ENCODE measurements at regions not wholly inside any gene's neighbourhood (a gene's known extent, or its start where the extent isn't known, plus 50 kb on each side); places are given as distances from the start of the nearest gene placed in this dataset.

DNA sequence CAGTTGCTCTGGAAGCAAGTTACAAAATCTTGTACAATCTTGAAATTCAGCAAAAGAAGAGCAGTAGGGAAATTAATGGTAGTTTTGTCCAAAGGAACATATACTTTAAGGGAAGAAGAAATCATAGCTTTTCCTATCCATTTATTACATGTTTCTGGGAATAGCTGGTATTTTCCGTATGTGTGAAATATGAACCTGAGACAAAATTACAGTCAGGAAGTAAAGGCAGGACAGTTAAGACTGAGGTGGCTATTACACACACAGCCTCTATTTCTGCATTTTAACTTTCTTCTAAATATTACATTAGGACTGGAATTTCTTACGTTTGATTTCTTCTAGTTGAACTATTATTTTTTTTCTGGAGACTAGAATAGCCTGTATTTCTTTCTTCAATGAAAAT, 1197.3 kb downstream of the SORCS3 start:
- TF ChIP-seq, protein P1, sequence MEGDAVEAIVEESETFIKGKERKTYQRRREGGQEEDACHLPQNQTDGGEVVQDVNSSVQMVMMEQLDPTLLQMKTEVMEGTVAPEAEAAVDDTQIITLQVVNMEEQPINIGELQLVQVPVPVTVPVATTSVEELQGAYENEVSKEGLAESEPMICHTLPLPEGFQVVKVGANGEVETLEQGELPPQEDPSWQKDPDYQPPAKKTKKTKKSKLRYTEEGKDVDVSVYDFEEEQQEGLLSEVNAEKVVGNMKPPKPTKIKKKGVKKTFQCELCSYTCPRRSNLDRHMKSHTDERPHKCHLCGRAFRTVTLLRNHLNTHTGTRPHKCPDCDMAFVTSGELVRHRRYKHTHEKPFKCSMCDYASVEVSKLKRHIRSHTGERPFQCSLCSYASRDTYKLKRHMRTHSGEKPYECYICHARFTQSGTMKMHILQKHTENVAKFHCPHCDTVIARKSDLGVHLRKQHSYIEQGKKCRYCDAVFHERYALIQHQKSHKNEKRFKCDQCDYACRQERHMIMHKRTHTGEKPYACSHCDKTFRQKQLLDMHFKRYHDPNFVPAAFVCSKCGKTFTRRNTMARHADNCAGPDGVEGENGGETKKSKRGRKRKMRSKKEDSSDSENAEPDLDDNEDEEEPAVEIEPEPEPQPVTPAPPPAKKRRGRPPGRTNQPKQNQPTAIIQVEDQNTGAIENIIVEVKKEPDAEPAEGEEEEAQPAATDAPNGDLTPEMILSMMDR (IDR thresholded peaks at IDR 0.05; ENCODE audit: extremely low read depth, low read depth, low read length): no peak
- no peaks in the 10 kb centered on the region for H3K27me3 ChIP-seq (ENCODE audit: insufficient read depth, low read length)
- DNase-seq (ENCODE audit: insufficient read length, low spot score, missing footprints): no peak
- no peaks in the 10 kb centered on the region for H4K20me1 ChIP-seq (ENCODE audit: insufficient read depth, low read length)
- H3K4me3 ChIP-seq (ENCODE audit: insufficient read depth, low read length): no peak overlapping the region
- peaks cover 2% of the 10 kb centered on the region for H3K9me3 ChIP-seq (ENCODE audit: low read depth, low read length)
- no peaks in the 10 kb centered on the region for H3K79me2 ChIP-seq (ENCODE audit: insufficient read depth, low read length)
- no peak overlapping the region for H3K4me2 ChIP-seq (ENCODE audit: insufficient read depth, low read length)
- no peaks in the 10 kb centered on the region for H3K4me1 ChIP-seq (ENCODE audit: insufficient read depth, low read length)
- no peaks in the 10 kb centered on the region for H3K36me3 ChIP-seq (ENCODE audit: insufficient read depth, low read length)
- no peak overlapping the region for H3K27ac ChIP-seq (ENCODE audit: low read depth, low read length)
- no peak overlapping the region for H2AFZ ChIP-seq (ENCODE audit: low read length)

DNA sequence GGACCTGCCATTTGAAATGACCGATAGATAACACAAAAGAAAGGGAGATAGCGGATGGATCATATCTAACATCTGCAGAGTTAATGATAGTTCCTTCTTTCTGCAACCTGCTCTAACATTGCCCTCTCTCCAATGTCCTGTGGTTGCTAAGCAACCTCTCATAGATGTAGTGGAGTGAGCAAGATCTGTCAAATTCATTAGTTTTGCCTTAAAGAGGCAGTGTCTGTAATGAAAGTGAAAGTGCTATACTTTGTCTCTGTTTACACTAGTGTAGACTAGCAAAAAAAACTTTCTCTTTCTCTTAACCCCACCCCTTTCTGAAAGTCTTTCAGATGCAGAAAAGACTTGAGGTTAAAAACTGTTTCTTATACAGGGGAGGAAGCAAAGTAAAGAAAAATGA, 1196.9 kb downstream of the SORCS3 start:
- peaks cover 2% of the 10 kb centered on the region for H3K9me3 ChIP-seq (ENCODE audit: low read depth, low read length)
- no peaks in the 10 kb centered on the region for H3K27me3 ChIP-seq (ENCODE audit: insufficient read depth, low read length)
- no peak overlapping the region for H3K4me3 ChIP-seq (ENCODE audit: insufficient read depth, low read length)
- H3K36me3 ChIP-seq (ENCODE audit: insufficient read depth, low read length): no peaks in the 10 kb centered on the region
- no peaks in the 10 kb centered on the region for H3K79me2 ChIP-seq (ENCODE audit: insufficient read depth, low read length)
- TF ChIP-seq, protein P1 (IDR thresholded peaks at IDR 0.05; ENCODE audit: extremely low read depth, low read depth, low read length): no peak
- H3K4me1 ChIP-seq (ENCODE audit: insufficient read depth, low read length): no peaks in the 10 kb centered on the region
- H4K20me1 ChIP-seq (ENCODE audit: insufficient read depth, low read length): no peaks in the 10 kb centered on the region
- no peak for DNase-seq (ENCODE audit: insufficient read length, low spot score, missing footprints)
- H3K4me2 ChIP-seq (ENCODE audit: insufficient read depth, low read length): no peak overlapping the region
- no peak overlapping the region for H3K27ac ChIP-seq (ENCODE audit: low read depth, low read length)
- H2AFZ ChIP-seq (ENCODE audit: low read length): no peak overlapping the region

DNA sequence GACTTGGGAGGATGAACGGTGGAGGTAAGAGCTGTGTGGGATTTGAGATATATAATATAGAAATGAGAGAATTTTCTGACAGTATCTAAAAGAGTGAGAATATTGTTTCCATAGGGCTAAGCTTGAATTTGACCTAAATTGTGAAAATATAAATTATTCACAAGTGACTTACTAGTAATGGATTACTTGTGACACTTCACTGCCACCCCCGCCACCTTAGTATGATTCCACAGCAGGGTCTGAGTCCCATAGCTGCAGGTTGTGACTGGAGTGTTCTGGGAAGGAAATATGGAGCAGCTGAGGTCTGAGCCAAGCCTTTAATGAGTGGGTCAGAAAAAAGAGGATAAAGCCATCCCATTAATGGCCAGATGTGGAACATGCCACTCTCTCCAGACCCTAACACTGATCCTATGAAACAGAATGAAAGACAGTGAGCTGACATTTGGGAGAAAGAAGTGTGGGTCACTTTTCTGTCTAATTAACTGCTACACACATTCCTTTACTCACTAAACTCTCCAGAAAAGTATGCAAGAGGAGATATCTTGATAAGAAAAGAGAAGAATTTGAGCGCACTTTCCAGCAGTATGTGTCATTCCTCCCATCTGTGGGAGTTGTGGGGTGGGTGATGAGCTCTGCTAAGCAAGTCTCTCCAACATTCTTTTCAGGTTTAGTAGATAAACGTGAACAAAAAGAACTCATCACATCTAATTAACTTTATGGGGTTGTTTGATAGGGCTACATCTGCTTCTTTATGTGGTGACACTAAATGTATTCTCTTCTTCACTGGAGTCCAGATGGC, 1193.4 kb downstream of the SORCS3 start:
- no peak overlapping the region for H2AFZ ChIP-seq (ENCODE audit: low read length)
- no peaks in the 10 kb centered on the region for H3K36me3 ChIP-seq (ENCODE audit: insufficient read depth, low read length)
- TF ChIP-seq, protein P1 (IDR thresholded peaks at IDR 0.05; ENCODE audit: extremely low read depth, low read depth, low read length): no peak
- no peaks in the 10 kb centered on the region for H3K4me1 ChIP-seq (ENCODE audit: insufficient read depth, low read length)
- no peak for DNase-seq (ENCODE audit: insufficient read length, low spot score, missing footprints)
- no peak overlapping the region for H3K4me2 ChIP-seq (ENCODE audit: insufficient read depth, low read length)
- no peaks in the 10 kb centered on the region for H3K79me2 ChIP-seq (ENCODE audit: insufficient read depth, low read length)
- no peak overlapping the region for H3K4me3 ChIP-seq (ENCODE audit: insufficient read depth, low read length)
- H3K9me3 ChIP-seq (ENCODE audit: low read depth, low read length): peaks cover 2% of the 10 kb centered on the region
- no peaks in the 10 kb centered on the region for H4K20me1 ChIP-seq (ENCODE audit: insufficient read depth, low read length)
- H3K27me3 ChIP-seq (ENCODE audit: insufficient read depth, low read length): no peaks in the 10 kb centered on the region
- H3K27ac ChIP-seq (ENCODE audit: low read depth, low read length): no peak overlapping the region

DNA sequence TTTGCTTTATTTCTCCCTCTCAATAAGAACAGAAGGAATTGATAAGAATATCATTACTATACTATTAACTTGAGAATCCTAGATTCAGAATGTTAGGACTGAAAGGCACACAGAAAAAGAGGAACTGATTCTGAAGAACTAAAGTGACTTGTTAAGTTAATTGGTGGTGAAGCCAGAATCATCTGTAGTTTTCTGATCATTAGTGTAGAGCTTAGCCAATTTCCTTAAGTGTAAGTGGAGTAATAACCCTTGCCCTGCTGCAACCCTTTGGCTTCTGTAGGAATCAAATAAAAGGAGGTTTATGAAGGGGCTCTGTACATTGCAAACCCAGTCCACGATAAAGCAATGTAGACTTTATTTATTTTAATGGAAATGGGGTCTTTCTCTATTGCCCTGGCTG, 1186.0 kb downstream of the SORCS3 start:
- H3K27me3 ChIP-seq (ENCODE audit: insufficient read depth, low read length): no peaks in the 10 kb centered on the region
- H3K4me1 ChIP-seq (ENCODE audit: insufficient read depth, low read length): no peaks in the 10 kb centered on the region
- H3K4me2 ChIP-seq (ENCODE audit: insufficient read depth, low read length): no peak overlapping the region
- no peak overlapping the region for H3K27ac ChIP-seq (ENCODE audit: low read depth, low read length)
- H3K9me3 ChIP-seq (ENCODE audit: low read depth, low read length): no peaks in the 10 kb centered on the region
- H3K4me3 ChIP-seq (ENCODE audit: insufficient read depth, low read length): no peak overlapping the region
- H2AFZ ChIP-seq (ENCODE audit: low read length): no peak overlapping the region
- DNase-seq (ENCODE audit: insufficient read length, low spot score, missing footprints): no peak
- H3K36me3 ChIP-seq (ENCODE audit: insufficient read depth, low read length): no peaks in the 10 kb centered on the region
- no peaks in the 10 kb centered on the region for H4K20me1 ChIP-seq (ENCODE audit: insufficient read depth, low read length)
- TF ChIP-seq, protein P1 (IDR thresholded peaks at IDR 0.05; ENCODE audit: extremely low read depth, low read depth, low read length): no peak
- no peaks in the 10 kb centered on the region for H3K79me2 ChIP-seq (ENCODE audit: insufficient read depth, low read length)
